A549 (cell line): ENCODE measurements at regions not wholly inside any gene's neighbourhood (a gene's known extent, or its start where the extent isn't known, plus 50 kb on each side); places are given as distances from the start of the nearest gene placed in this dataset.

ENCODE experiments used
- ATAC-seq, 2 experiments: fragments of 200-7000 bp in 1 of 2; fragments of >200 bp in 1 of 2; cut with Nextera tagmentation in 1 of 2; cut with Tn5 transposase in 1 of 2; 3 replicates each; pipeline versions ENCODE4 v1.8.0 to v1.9.1; 2018 to 2020; ENCODE audit warnings: mild to moderate bottlenecking in 1 of 2, moderate library complexity in 1 of 2
- CTCF ChIA-PET: fragments of 300-600 bp; sonication (Branson Sonifier 250); formaldehyde crosslinking; extraction: SDS; loops from one replicate; lab custom pipeline; 2021; ENCODE audit warnings: antibody characterized with exemption, inconsistent platforms; lab: Yijun Ruan, JAX
- POLR2A ChIA-PET: fragments of 350-600 bp; formaldehyde crosslinking; extraction: SDS; loops from one replicate; lab custom pipeline; 2021; ENCODE audit warnings: antibody characterized with exemption, inconsistent platforms; lab: Yijun Ruan, JAX
- DNase-seq, 2 experiments: peaks; one replicate each; pipeline versions ENCODE4 v3.0.0 to v3.0.0-alpha.2; 2011 to 2016; ENCODE audit warnings: low read depth in 1 of 2, low spot score in 1 of 2
- FAIRE-seq: peaks from 2 replicates; lab custom pipeline; 2011; peaks lifted over from hg19 to GRCh38; lab: Jason Lieb, UNC
- H3K27ac ChIP-seq, 2 experiments: fragments of >200 bp; sonication (Bioruptor Twin); formaldehyde crosslinking; 3 replicates each; pipeline ENCODE4 v1.5.1; 2016 to 2017
- H3K4me1 ChIP-seq: fragments of >200 bp; sonication (Bioruptor Twin); formaldehyde crosslinking; 3 replicates; pipeline ENCODE4 v1.6.1; 2016
- H3K4me2 ChIP-seq: fragments of >200 bp; sonication (Bioruptor Twin); formaldehyde crosslinking; 3 replicates; pipeline ENCODE4 v1.6.1; 2016
- H3K4me3 ChIP-seq: fragments of >200 bp; sonication (Bioruptor Twin); formaldehyde crosslinking; 3 replicates; pipeline ENCODE4 v1.5.1; 2016
- H3K9me3 ChIP-seq: fragments of >200 bp; sonication (Bioruptor Twin); formaldehyde crosslinking; 3 replicates; pipeline ENCODE4 v1.6.1; 2016
- ATOH8 ChIP-seq: fragments of 250-450 bp; sonication (Bioruptor Pico); IDR thresholded peaks from 2 replicates; pipeline ENCODE4 v1.5.0; 2020; ENCODE audit warnings: low read depth, mild to moderate bottlenecking, moderate library complexity
- CEBPB ChIP-seq, 2 experiments: fragments of >200 bp in 1 of 2; sonication (Bioruptor Twin) in 1 of 2; formaldehyde crosslinking in 1 of 2; IDR thresholded peaks; 2 replicates each; pipeline ENCODE4 v1.6.1; 2012 to 2016
- CHD4 ChIP-seq: fragments of 200-600 bp; sonication (generic); IDR thresholded peaks from 2 replicates; pipeline ENCODE4 v1.6.1; 2016; ENCODE audit warnings: antibody characterized with exemption, mild to moderate bottlenecking, borderline replicate concordance
- CTCF ChIP-seq: fragments of >200 bp; sonication (Bioruptor Twin); formaldehyde crosslinking; IDR thresholded peaks from 3 replicates; pipeline ENCODE4 v1.5.1; 2016
- EHMT2 ChIP-seq: fragments of 200-600 bp; sonication (generic); IDR thresholded peaks from 2 replicates; pipeline ENCODE4 v1.6.1; 2016; ENCODE audit warnings: antibody characterized with exemption, low read depth, mild to moderate bottlenecking, moderate library complexity
- HEYL ChIP-seq: fragments of 250-450 bp; sonication (Bioruptor Pico); IDR thresholded peaks from 2 replicates; pipeline ENCODE4 v1.8.0; 2021; ENCODE audit warnings: mild to moderate bottlenecking, moderate library complexity
- HOXB13 ChIP-seq: fragments of 250-450 bp; sonication (Bioruptor Pico); IDR thresholded peaks from 2 replicates; pipeline ENCODE4 v1.5.0; 2020; ENCODE audit warnings: low read depth, mild to moderate bottlenecking, moderate library complexity
- JUN ChIP-seq, 2 experiments: fragments of >200 bp; sonication (Bioruptor Twin); formaldehyde crosslinking; IDR thresholded peaks; 2 replicates in 1 of 2; 3 replicates in 1 of 2; pipeline ENCODE4 v1.6.1; 2016 to 2017
- MAZ ChIP-seq: fragments of 150-350 bp; IDR thresholded peaks from 2 replicates; pipeline ENCODE4 v1.6.1; 2014; ENCODE audit warnings: antibody characterized with exemption, low read depth, low read length, borderline replicate concordance
- RAD21 ChIP-seq, 2 experiments: fragments of >200 bp in 1 of 2; sonication (Bioruptor Twin) in 1 of 2; formaldehyde crosslinking in 1 of 2; IDR thresholded peaks in 1 of 2; conservative IDR thresholded peaks in 1 of 2; 2 replicates in 1 of 2; 3 replicates in 1 of 2; pipeline ENCODE4 v1.6.1; 2012 to 2018; ENCODE audit warnings: inconsistent platforms in 1 of 2
- RCOR1 ChIP-seq: fragments of 150-350 bp; IDR thresholded peaks from 2 replicates; pipeline ENCODE4 v1.6.1; 2014; ENCODE audit warnings: antibody characterized with exemption, low read length, low read depth
- RFX5 ChIP-seq: fragments of 450-650 bp; IDR thresholded peaks from 2 replicates; pipeline ENCODE4 v1.7.1; 2014; ENCODE audit warnings: antibody characterized with exemption, mild to moderate bottlenecking, moderate library complexity
- RNF2 ChIP-seq: fragments of 200-600 bp; sonication (generic); IDR thresholded peaks from 2 replicates; pipeline ENCODE4 v1.6.1; 2016; ENCODE audit warnings: low read depth, mild to moderate bottlenecking, antibody characterized with exemption, moderate library complexity, borderline replicate concordance
- SMC3 ChIP-seq: fragments of >200 bp; sonication (Bioruptor Twin); formaldehyde crosslinking; IDR thresholded peaks from 3 replicates; pipeline ENCODE4 v1.6.1; 2018; ENCODE audit warnings: inconsistent platforms
- TFCP2L1 ChIP-seq: fragments of 250-450 bp; sonication (Bioruptor Pico); IDR thresholded peaks from 2 replicates; pipeline ENCODE4 v1.5.0; 2021; ENCODE audit warnings: mild to moderate bottlenecking
- ZFP36 ChIP-seq: fragments of 450-650 bp; IDR thresholded peaks from 2 replicates; pipeline ENCODE4 v1.6.1; 2014; ENCODE audit warnings: borderline replicate concordance; ENCODE audit not compliant: partially characterized antibody
- WGBS: methylation state at CpG from one replicate; pipeline ENCODE4 v1.1.6; 2017; ENCODE audit errors: missing lambda C conversion rate; 5-methylcytosine and 5-hydroxymethylcytosine counted together
- TF ChIP-seq, protein P1 (sequence below): fragments of 150-350 bp; IDR thresholded peaks from 2 replicates; pipeline ENCODE4 v1.6.1; 2014; ENCODE audit warnings: low read depth, mild to moderate bottlenecking, low read length
- TF ChIP-seq, protein P2 (sequence below): IDR thresholded peaks from 2 replicates; pipeline ENCODE4 v1.6.1; 2012
- TF ChIP-seq, protein P3 (sequence below): fragments of >200 bp; sonication (Bioruptor Twin); formaldehyde crosslinking; IDR thresholded peaks from 3 replicates; pipeline ENCODE4 v1.6.1; 2016

DNA sequence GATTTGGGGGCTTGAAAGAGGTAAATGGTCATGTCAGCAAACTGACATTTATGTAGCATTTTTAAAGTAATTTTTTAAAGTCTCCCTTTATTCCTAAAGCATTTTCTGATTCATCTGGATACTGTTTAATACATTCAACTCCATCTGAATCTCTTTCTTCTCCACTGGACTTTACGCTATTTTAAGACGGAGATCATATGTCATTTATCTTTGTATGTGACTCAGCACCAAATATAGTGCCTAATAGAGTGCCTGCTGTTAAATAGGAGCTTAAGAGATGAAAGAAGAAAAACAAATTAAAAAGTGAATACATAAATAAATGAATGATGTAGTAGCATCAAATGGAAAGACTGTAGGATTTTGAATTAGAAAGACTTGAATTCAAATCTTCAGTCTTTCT lies 548.8 kb upstream of the SMC2 start:
- ChIA-PET CTCF (no interaction called here), POLR2A (no interaction called here)
- DNase-seq (no peak), FAIRE-seq (no peak), ATAC-seq (no peak)
- Histone ChIP-seq H3K4me2 (no peak overlapping the region), H3K9me3 (no peaks in the 10 kb centered on the region), H3K4me1 (no peaks in the 10 kb centered on the region), H3K27ac (no peak overlapping the region), H3K4me3 (no peak overlapping the region)
- WGBS, result 74% methylated on average over 2 of the region's 2 CpGs
- no peak for TF ChIP-seq RNF2

DNA sequence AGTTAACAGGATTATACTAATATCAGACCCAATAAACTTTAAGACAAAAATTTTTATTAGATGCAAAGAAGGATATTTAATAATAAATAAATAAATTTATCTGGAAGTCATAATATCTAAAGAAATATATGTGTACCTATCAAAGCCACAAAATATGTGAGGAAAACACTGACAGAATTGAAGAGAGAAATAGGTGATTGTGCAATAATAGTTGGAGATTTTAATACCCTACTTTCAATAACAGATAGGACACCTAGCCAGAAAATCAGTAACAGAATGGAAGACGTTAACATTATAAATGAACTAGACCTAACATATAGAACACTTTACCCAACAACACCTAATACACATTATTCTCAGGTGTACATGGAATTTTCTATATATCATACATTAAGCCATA lies 541.4 kb upstream of the SMC2 start:
- POLR2A ChIA-PET, result no interaction called here
- no peak for ATAC-seq

GRCh38 chr9:103574056-103574455 lies 520.1 kb upstream of the SMC2 start:
- H3K9me3 ChIP-seq, result peaks cover 5% of the 10 kb centered on the region; the same call in 2 of the 3 replicates
- no peak overlapping the region for H3K4me2 ChIP-seq
- no peak for DNase-seq
- no peak overlapping the region for H3K4me3 ChIP-seq
- TF ChIP-seq ATOH8 (CRISPR knock-in tag) (no peak), RAD21 (conservative IDR thresholded peaks at IDR 0.05 in 1 of 2, IDR thresholded peaks at IDR 0.05 in 1 of 2) (no peak), HEYL (CRISPR knock-in tag) (no peak), CHD4 (no peak), EHMT2 (no peak), TFCP2L1 (CRISPR knock-in tag) (no peak), ZFP36 (no peak), HOXB13 (CRISPR knock-in tag) (no peak), CTCF (no peak), JUN (IDR thresholded peaks at IDR 0.05) (no peak), RFX5 (no peak), SMC3 (no peak), RCOR1 (no peak)
- TF ChIP-seq, protein P1, sequence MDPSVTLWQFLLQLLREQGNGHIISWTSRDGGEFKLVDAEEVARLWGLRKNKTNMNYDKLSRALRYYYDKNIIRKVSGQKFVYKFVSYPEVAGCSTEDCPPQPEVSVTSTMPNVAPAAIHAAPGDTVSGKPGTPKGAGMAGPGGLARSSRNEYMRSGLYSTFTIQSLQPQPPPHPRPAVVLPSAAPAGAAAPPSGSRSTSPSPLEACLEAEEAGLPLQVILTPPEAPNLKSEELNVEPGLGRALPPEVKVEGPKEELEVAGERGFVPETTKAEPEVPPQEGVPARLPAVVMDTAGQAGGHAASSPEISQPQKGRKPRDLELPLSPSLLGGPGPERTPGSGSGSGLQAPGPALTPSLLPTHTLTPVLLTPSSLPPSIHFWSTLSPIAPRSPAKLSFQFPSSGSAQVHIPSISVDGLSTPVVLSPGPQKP, result no peak
- TF ChIP-seq, protein P2, sequence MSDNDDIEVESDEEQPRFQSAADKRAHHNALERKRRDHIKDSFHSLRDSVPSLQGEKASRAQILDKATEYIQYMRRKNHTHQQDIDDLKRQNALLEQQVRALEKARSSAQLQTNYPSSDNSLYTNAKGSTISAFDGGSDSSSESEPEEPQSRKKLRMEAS, result no peak
- TF ChIP-seq, protein P3, sequence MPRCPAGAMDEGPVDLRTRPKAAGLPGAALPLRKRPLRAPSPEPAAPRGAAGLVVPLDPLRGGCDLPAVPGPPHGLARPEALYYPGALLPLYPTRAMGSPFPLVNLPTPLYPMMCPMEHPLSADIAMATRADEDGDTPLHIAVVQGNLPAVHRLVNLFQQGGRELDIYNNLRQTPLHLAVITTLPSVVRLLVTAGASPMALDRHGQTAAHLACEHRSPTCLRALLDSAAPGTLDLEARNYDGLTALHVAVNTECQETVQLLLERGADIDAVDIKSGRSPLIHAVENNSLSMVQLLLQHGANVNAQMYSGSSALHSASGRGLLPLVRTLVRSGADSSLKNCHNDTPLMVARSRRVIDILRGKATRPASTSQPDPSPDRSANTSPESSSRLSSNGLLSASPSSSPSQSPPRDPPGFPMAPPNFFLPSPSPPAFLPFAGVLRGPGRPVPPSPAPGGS, result no peak
- TF ChIP-seq, all 56 proteins: peak for 0
- CTCF ChIA-PET, result interaction anchor here (0.8 kb wide), 1 partner anchor 11 kb away, joined by 3 read pairs; no protein-coding TSS in a partner anchor
- FAIRE-seq (no peak), ATAC-seq (no peak)
- Histone ChIP-seq H3K4me1 (no peaks in the 10 kb centered on the region), H3K27ac (no peak overlapping the region)
- POLR2A ChIA-PET, result no interaction called here

More for the DNA sequence above, 541.4 kb upstream of the SMC2 start:
- Histone ChIP-seq H3K9me3 (no peaks in the 10 kb centered on the region), H3K4me3 (no peak overlapping the region), H3K4me1 (no peaks in the 10 kb centered on the region), H3K27ac (no peak overlapping the region), H3K4me2 (no peak overlapping the region)
- DNase-seq, result no peak
- FAIRE-seq, result no peak
- WGBS, result 22% methylated on average over 1 of the region's 1 CpG
- CTCF ChIA-PET, result no interaction called here
- TF ChIP-seq CEBPB (IDR thresholded peaks at IDR 0.05) (peak in 1 of 2 experiments; percentile 34; a peak in 2 of 4 replicates), MAZ (no peak)
